ENCODE measurements at regions not wholly inside any gene's neighbourhood (a gene's known extent, or its start where the extent isn't known, plus 50 kb on each side); places are given as distances from the start of the nearest gene placed in this dataset.
"Not testable (repeated sequence)": the region's sequence is repeated elsewhere in the genome, so short reads cannot be mapped to it uniquely, and the experiment has no call there.

GRCh38 chr3:110685630-110686029 is 386.0 kb upstream of the NECTIN3 start:
- no peak for DNase-seq (ENCODE audit: low read depth)

DNA sequence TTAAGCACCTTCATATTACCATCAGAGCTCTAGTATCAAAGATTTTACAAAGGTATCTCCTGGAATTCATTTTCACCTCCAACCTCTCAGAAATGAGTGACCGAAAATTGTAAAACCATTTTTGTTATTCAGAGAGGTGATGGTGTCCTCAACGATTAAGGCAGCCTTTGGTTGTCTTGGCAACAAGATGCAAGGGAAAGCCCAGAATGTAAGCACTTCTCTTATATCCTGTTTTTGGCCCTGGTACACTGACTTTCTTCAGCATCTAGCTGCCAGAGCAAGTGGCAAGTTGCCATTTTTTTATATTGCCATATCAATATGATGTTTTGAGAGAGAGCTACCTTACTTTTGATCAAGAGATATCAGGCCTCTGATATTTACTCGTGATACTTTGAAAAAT is 384.9 kb upstream of the NECTIN3 start:
- DNase-seq (ENCODE audit: low read depth) = no peak

DNA sequence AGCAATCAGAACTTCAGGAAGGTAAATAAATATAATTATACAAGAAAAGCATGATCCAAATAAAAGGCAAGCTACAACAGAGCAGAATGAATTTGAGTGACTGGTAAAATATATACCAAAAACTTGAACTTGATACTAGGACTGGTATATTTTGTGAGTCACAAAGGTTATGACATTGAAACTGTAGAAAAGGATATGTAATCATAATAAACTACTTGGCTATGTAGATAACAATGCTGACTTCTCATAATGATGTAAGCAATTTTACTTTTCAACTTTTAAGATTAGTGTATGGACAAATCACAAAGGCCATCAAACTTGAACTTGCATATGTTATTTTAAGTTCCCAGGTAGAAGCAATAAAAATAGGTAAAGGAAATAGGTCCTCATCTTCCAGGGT is 384.5 kb upstream of the NECTIN3 start:
- DNase-seq (ENCODE audit: low read depth) = no peak

DNA sequence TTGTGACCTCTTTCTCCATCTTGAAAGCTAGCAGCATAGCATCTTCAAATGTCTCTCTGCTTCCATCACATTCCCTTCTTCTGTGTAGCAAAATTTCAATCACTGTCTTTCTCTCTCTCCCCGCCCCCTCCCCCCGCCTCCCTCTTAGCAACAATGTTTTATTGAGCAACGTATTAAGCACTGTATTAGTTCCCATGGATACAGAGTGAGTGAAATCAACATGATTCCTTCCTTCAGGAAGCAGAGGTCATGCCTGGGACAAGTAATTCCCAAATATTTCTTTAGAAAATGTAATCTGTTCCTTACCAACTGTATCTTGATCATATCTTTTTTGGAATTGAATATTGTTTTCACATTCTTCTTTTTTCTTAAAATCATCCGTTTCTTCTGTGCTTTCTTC is 373.7 kb upstream of the NECTIN3 start:
- DNase-seq (ENCODE audit: low read depth) = no peak

DNA sequence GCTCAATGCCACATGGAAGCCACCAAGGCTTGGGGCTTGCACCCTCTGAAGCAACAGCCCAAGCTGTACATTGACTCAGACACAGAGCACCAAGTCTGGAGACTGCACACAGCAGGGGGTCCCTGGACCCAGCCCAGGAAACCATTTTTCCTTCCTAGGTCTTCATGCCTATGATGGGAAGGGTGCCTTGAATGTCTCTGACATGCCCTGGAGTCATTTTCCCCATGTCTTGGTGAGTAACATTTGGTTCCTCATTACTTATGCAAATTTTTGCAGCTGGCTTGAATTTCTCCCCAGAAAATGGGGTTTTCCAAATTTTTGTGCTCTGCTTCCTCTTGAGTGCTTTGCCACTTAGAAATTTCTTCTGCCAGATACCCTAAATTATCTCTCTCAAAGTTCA is 367.3 kb upstream of the NECTIN3 start:
- DNase-seq (ENCODE audit: low read depth) = not testable (repeated sequence)

DNA sequence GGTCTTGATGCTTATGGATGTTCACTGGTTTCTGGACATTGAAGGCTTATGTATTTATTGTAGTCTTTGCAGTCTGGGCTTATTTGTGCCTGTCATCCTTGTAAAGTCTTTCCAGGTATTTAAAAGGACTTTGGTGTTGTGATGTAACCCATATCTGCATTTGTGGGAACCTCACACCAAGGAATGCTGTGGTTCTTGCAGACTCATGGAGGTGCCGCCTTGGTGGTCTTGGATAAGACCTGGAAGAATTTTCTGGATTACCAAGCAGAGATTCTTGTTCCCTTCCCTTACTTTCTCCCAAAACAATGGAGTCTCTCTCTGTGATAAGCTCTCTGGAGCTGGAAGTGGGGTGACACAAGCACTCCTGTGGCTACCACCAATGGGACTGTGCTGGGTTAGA is 363.5 kb upstream of the NECTIN3 start:
- DNase-seq (ENCODE audit: low read depth) = no peak

DNA sequence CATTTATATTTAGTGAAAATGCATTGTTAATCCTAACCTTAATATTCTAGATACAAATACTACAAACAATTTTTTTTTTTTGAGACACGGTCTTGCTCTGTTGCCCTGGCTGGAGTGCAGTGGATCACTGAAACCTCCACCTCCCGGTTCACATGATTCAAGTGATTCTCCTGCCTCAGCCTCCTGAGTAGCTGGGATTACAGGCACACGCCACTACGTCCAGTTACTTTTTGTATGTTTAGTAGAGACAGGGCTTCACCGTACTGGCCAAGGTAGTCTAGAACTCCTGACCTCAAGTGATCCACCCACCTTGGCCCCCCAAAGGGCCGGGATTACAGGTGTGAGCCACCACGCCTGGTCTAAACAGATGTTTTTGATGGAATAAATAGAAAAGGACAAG is 361.5 kb upstream of the NECTIN3 start:
- DNase-seq (ENCODE audit: low read depth) = no peak

- no peak for DNase-seq (ENCODE audit: low read depth)
Observed at GRCh38 chr3:110710603-110711002, 361.0 kb upstream of the NECTIN3 start.

GRCh38 chr3:110711130-110711832 is 360.3 kb upstream of the NECTIN3 start:
- DNase-seq (ENCODE audit: low read depth) = no peak

DNA sequence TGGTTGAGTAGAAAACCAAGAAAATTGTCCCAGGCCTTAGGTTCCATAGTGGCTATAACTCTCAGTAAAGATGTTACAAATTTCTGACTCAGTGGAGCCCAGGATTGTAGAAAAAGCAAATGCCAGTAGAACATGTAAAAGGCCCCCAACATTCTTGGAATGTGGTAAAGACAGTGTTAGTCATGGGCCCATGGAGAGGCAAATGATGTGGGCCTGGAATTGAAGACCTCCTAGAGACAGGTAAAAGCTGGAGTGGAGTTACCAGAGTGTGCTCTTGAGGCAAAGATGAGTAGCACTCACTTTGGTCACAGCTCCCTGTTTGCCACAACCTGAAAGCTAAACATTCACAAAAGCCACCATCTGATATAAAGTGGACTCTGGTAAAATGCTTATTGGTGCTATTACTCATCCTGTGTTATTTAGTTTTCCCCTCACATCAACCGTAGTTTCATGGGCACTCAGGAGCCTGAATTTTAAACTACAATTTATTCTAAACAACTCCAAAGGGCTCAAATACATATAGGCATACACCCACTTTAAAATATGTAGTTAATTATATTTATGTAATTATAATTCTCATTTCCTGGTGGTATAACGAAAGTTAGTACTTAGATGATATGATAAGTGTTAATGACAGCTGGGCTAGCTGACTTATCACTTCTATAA is 359.6 kb upstream of the NECTIN3 start:
- no peak for DNase-seq (ENCODE audit: low read depth)

- DNase-seq (ENCODE audit: low read depth) = no peak
Observed at GRCh38 chr3:110727056-110727455, 344.6 kb upstream of the NECTIN3 start.

- DNase-seq (ENCODE audit: low read depth) = no peak
Observed at GRCh38 chr3:110731148-110731547, 340.5 kb upstream of the NECTIN3 start.

- no peak for DNase-seq (ENCODE audit: low read depth)
Observed at GRCh38 chr3:110732420-110732819, 339.2 kb upstream of the NECTIN3 start.

DNA sequence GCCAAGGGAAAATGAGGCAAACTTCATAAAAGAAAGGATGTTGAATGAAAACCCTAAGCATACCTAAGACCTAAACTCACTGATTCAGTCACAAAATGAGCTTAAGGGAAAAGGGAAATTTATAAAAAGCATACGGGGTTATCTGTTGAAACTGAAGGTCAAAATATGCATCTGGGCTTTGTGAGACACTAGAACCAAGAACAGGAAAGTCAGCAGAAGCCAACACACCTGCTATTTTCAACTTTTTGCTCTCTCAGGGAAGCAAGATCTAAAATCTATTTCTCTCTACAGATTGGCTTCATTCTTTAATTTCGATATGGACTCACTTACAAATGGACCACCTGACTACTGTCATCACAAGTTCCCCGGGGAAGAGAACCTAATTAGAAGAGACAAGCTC is 338.6 kb upstream of the NECTIN3 start:
- DNase-seq (ENCODE audit: low read depth) = no peak

GRCh38 chr3:110734524-110734923 is 337.1 kb upstream of the NECTIN3 start:
- DNase-seq (ENCODE audit: low read depth) = no peak

DNA sequence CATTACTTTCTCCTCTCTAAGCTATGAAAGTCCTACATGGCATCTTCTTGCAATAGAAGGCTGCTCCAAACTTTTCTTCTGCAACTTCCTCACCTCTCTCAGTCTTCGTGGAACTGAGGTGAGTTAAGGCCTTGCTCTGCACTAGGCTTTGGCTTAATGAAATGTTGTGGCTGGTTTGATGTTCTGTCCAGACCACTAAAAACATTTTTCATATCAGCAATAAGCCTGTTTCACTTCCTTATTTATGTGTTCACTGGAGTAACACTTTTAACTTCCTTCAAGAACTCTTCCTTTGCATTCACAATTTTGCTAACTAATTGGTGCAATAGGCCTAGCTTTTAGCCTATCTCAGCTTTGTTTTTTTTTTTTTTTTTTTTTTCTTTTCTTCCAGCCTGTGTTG is 335.3 kb upstream of the NECTIN3 start:
- no peak for DNase-seq (ENCODE audit: low read depth)

- DNase-seq (ENCODE audit: low read depth) = no peak
Observed at GRCh38 chr3:110738531-110738930, 333.1 kb upstream of the NECTIN3 start.

DNA sequence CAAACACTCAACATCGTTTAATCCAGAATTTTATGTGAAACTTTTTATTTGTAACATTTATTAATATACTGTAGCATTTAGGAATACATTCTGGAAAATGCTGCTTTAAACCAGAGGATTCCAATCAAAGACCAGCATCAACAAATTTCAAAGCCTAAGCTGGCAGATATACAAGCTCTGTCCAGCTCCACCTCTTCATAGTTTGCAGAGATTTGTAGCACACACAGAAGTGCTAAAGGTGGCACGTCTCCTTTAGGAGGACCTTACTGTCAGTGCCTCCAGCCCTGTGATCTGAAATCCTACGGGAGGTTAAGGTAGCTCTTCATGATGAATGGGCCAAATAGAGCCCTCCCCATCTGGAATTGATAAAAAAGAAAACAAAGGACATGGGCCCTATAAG is 329.7 kb upstream of the NECTIN3 start:
- DNase-seq (ENCODE audit: low read depth) = no peak

DNA sequence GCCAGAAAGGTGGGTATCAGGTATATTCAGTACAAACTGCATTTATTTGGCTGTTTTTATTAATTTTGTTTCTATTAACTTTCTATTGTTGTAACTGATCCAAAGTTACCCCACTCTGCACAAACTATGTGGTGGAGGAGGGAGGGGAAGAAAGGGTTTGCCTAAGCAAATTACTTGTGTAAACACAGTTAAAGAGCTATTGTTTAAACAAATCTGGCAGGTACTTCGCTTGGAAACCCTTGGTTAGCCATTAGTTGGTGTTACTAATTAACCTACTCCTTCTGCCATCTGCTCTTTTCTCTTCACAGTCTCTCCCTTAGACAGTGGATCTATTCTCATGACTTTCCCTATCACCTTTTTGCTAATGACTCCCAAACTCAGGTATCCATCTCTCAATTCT is 328.4 kb upstream of the NECTIN3 start:
- DNase-seq (ENCODE audit: low read depth) = no peak

- no peak for DNase-seq (ENCODE audit: low read depth)
Observed at GRCh38 chr3:110743984-110744383, 327.6 kb upstream of the NECTIN3 start.

DNA sequence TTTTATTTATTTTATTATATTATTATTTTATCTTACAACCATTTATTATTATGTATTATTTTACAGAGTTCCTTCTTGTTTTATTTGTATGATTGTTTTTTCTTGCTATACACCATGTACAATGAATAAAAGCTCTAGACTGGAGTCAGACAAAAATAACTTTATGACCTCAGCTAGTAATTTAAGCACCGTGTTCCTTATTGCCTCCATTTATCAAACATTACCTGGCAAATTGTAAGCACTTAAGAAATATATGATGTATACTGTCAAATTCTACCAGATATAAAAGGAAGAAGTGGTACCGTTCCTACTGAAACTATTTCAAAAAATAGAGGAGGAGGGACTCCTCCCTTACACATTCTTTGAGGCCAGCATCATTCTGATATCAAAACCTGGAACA is 326.9 kb upstream of the NECTIN3 start:
- DNase-seq (ENCODE audit: low read depth) = no peak

GRCh38 chr3:110749006-110749405 is 322.6 kb upstream of the NECTIN3 start:
- no peak for DNase-seq (ENCODE audit: low read depth)

DNA sequence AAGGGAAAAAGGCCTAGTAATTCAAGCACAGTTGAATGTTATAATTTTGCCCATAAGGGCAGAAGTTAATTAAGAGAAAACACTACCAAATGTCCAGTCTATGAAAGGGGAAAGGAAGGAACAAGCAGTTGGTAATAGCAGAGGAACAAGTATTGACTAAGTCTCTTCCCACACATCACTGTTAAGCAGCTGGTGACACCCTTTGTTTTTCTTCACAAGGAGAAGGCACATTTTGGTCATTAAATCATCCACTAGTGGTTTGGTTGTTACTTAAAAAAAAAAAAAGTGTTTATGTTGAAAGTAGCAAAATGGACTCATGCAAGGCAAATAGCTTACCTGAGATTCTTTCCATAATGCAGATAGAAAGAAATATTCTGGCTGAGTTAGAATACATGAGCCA is 321.4 kb upstream of the NECTIN3 start:
- no peak for DNase-seq (ENCODE audit: low read depth)

DNA sequence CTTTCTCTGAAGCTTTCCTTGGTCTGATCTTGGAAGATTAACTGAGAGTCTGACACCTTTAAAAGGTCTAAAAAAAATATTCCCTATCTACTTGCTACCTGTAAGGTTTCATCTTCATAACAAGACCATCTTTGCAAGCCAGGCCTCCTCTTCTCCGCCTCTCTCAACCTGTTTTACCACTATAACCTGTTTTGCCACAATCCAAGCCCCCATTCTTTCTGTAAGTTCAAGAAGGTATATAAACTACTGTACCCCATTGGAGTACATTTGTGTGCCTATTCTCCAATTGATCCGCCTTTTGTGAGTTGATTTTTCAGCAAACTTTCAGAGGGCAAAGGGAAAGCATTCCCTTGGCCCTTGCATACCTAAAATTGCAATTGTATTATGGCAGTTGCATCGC is 319.3 kb upstream of the NECTIN3 start:
- DNase-seq (ENCODE audit: low read depth) = no peak
